HG03196 (cell line): ENCODE measurements at regions not wholly inside any gene's neighbourhood (a gene's known extent, or its start where the extent isn't known, plus 50 kb on each side); places are given as distances from the start of the nearest gene placed in this dataset.
"Not testable (repeated sequence)": the region's sequence is repeated elsewhere in the genome, so short reads cannot be mapped to it uniquely, and the experiment has no call there.

Experiments used
- ATAC-seq: cut with Tn5 transposase; IDR thresholded peaks from one replicate; pipeline ENCODE4 v1.9.1; 2021; ENCODE audit not compliant: unreplicated experiment

DNA sequence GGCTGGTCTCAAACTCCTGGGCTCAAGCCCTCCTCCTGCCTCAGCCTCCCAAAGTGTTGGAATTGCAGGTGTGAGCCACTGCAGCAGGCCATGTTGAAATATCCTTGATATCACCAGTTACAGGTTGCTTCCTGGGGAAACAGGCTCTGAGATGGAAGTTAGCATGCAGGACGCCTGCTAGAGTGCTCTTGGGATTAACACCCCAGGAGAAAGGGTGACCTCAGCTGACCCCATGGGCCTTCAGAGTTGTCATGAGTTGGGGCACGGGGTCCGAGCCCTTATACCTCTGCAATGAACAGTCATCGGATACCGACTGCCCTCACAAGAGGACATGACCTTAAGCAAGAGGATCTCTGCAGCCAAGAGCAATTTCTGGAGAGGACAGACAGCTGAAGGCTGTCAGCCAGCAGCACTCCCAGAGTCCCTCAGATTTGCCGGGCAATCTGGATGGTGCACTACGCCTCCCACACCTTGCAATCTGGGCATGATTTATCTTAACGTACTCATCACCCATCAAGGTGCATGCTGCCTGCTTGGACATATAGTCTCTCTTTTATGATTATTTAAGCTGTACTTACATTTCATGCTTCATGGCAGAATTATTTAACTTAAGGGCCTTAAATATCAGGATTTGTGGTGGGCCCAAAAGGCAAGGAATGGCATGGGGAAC is 134.6 kb downstream of the ADSS2 start:
- ATAC-seq: no peak

DNA sequence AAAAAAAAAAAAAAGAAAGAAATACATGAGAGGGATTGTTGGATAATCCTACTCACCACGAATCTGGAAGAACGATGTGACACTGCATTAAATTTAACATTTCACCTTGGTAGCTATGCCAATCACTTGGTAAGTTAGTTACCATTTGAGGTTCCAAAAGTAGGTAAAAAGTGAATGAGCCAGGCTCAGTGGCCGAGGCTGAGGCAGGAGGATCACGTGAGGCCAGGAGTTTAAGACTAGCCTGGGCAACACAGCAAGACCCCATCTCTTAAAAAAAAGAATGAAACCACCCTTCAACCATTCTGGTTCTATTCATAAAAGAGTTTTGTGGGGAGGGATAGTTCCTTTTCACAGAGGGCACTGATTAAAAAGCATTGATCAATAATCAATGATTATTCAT is 133.6 kb downstream of the ADSS2 start:
- ATAC-seq: no peak

DNA sequence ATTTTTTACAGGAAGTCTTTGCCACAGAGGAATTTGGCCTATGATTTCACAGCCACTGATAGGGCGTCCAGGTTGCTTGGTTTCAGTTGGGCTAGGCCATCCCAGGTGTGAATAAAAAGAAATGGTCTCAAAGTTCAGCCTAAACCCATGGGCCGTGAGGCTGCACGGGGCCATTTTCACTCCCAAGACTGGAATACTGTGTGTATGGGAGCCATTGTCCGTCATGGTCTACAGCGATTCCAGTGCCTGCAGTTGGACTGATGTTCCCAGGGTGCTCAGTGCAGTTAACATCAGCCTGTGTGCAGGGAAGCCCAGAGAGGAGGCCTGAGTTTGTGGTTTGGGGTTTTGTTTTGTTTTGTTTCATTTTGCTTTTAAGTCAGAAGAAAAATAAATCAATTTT is 133.2 kb downstream of the ADSS2 start:
- ATAC-seq: no peak

DNA sequence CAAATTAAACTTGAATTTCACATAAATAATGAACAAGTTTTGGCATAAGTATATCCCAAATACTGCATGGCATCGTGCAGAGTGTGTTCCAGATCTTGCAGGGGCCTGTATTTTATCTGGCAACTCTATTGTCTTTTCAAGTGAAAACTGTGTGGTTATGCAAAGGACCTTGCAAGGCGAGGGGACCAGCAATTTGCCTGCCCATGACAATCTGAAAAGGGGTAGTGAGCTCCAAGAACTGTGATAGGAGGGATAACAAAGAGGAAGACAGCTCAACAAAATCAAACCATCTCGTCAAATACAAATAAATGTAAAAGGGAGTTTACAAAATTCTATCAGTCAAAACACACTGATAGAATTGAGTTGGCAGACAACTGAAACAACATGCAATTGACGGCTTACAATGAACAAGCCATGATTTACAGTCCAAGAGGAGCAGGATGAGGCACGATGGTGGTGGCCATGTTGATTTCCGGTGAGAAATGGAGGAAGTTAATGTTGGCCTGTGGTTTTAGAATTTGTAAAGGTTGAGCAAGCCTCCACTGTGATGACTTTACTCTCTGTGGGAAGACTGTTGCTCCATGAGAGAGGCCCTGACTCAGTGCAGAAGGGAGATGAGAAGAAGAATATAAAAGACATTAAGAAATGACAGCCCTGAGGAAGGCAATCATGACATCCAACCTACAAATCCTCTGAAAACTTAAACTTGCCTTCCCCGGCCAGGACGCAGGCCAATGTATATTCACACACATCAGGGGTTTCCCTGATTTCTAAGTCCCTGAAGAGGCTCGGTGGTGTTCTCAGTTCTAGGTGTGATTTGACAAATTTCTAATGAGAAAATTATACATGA is 132.2 kb downstream of the ADSS2 start:
- ATAC-seq: peak; percentile 73

DNA sequence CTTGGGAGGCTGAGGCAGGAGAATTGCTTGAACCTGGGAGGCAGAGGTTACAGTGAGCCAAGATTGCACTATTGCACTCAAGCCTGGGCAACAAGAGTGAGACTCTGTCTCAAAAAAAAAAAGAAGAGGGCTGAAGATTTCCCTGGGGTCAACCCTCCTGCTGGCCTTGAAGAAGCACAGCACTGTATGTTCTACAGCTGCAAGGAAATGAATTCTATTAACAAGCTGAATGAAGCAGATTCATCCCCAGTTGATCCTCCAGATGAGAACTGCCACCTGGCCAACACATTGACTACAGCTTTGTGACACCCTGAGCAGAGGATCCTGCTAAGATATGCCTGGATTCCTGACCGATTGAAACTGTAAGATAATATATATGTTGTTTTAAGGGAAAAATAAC is 129.5 kb downstream of the ADSS2 start:
- ATAC-seq: no peak

DNA sequence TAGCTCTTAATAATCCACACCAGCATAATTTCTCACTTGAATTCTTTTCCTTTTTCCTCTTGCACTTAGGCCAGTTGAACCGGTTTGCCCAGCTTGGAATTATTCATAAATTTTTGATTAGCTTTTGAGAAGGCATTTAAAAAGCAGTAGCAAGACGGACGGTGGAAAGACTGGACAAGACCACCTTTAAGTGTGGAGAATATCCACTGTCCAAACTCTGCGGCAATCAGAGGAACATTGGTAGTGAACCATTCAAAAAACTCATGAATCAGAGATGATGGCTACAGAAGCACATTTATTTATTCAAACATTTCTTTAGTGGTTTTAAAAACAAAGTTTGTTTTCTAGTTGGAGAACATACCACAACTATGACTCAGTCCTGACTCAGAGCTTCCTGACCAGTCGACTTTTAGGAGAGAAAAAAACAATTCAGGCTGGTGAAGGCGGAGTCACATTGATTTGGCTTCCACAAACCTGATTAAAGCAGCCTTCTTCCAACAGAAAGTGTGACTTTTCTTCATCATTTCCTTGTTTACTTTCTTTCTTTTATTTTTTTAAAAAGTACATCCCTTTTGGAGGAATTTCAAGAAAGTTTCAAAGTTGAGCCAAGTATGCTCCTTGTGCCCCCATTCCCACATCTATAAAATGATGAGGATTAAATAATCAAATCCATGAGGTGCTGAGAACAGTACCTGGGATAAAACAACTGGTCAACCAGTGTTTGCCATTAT is 128.8 kb downstream of the ADSS2 start:
- ATAC-seq: no peak

DNA sequence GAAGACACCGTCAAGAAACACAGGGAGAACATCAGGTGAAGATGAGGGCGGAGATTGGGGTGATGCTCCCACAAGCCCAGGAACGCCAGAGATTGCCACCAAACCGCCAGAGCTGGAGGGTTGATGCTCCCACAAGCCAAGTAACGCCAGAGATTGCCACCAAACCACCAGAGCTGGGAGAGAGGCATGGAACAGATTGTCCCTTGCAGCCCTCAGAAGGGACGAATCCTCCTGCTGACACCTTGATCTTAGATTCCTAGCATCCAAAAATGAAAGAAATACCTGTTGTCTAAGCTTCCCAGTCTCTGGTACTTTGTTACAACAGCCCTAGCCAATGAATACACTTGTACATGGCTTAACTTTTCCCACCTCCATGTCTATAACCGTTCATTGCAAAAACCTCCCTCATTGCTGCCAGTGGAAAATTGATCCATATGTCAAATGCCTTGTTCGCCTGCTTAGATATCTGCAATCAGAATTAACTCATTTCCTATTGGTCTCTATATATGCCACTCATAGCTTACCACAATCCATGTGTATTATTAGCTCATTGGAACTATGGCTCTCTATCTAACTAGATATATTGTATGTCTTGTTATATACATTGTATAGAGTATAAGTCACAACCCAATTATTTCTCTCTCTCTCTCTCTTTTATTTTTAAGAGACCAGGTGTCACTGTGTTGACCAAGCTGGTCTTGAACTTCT is 127.4 kb downstream of the ADSS2 start:
- no peak for ATAC-seq

DNA sequence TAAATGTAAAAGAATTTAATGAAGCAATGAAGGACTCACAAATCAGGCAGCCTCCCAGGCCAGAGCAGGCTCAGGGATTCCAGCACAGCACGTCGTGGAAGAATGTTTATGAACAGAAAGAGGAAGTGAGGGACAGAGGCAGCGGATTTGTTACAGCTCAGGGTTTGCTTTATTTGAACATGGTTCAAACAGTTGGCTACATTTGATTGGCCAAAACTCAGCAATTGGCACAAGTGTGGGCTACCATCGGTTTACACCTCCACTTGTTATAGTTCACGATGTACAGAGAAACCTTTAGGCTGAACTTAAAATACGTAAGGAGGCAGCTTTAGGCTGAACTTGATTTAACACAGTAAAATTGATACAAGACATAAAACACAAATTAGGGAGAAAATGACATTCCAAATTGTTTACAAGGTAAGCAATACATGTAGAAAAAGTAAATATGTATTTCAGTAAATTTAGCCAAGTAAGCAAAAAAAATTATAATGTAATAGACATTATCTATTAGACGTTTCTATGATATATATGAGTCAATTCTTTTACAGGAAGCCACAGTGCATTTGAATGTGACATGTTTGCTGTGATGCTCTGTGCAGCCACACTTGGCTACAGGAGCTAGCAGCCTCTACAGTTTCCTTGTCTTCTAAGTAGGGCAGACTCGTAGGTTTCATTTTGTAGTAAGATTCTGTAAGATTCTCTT is 126.5 kb downstream of the ADSS2 start:
- peak; percentile 59 for ATAC-seq

DNA sequence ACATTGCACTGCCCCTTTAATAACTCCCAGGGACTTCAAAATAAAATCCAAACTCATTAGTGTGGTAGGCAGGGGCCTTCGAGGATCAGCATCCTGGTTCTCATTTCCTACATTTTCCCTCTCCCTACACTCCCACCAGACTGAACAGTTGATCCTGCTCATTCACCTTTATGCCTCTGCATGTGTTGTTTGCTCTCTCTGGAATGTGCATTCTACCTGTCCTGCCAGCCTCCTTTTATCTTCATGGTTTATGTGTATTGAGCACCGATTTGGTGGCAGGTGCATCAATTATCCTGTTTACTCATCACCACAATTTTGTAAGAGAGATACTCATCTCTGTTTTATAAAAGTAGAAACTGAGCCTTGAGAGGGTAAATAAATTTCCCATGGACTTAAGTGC is 125.0 kb downstream of the ADSS2 start:
- no peak for ATAC-seq

DNA sequence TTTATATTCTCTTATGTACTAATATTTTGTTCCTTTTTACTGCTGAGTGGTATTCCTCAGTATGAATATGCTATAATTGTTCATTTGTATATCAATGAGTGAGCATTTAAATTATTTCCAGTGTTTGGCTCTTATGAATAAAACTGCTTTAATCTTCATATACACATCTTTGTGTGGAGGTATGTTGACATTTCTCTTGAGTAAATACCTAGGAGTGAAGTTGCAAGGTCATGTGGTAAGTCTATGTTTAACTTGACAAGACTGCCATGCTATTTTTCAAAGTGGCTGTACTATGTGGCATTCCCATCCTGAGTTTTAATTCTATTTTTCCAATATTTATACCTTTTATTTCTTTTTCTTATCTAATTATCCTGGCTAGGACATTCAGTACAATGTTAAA is 124.2 kb downstream of the ADSS2 start:
- no peak for ATAC-seq

DNA sequence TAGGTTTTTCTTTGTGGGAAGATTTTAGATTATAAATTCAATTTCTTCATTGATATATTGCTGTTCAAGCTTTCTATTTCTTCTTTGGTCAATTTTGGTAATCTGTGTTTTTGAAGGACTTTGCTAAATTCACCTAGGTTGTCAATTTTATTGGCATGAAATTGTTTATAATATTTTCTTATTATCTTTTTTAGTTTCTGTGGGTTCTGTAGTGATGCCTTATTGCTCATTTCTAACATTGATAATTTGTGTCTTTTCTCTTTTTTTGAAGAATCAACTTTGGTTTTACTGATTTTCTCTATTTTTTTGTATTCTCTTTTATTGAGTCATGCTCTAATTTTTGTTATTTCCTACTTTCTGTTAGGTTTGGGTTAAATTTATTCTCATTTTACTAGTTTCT is 123.2 kb downstream of the ADSS2 start:
- ATAC-seq: no peak

DNA sequence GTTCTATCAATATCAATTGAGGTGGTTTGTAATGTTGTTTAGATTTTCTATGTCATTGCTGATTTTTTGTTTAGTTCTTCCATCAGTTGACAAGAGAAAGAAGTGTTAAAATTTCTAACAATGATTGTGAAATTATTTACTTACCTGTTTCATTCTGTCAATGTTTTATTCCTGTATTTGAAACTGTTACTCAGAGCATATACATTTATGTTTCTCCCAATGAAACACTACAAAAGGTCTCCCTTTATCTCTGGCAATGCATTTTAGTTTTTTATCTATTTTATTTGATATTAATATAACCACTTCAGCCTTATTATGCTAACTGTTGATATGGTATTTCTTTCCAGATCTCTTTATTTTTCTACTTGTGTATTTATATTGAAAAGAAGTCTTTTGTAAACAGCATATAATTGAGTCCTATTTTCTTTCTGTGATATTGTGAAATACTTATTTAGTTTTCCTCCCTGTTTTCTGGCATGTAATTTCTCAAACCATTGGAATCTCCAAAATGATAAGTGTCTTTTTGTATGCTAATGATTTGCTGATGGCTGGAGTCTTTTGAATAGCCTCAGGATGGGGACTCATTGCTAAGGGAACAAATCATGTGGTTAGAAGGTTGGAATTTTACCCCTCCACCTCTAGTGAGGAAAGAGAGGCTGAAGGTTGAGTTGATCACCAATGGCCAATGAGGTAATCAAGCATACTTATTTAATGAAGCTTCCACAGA is 122.0 kb downstream of the ADSS2 start:
- no peak for ATAC-seq

DNA sequence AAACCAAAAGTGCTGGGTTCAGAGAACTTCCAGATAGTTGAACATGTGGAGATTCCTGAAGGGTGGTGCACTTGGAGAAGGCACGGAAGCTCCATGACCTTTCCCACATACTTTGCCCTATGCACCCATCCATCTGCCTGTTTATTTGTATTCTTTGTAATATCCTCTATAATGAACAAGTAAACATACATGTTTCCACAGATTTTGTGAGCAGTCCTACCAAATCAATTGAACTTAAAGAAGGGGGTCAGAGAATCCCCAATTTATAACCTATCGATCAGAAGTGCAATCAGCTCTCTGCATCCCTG is 121.4 kb downstream of the ADSS2 start:
- ATAC-seq: no peak

DNA sequence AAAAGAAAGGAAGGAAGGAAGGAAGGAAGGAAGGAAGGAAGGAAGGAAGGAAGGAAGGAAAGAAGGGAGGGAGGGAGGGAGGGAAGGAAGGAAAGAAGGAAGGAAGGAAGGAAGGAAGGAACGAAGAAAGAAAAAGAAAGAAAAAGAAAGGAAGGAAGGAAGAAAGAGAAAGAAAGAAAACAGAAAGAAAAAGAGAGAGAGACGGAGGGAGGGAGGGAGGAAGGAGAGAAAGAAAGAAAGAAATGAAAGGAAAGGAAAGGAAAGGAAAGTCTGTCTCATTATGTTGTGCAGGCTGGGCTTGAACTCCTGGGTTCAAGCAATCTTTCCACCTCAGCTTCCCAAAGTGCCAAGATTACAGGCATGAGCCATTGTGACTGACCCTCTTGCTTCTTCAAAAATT is 118.9 kb downstream of the ADSS2 start:
- not testable (repeated sequence) for ATAC-seq

DNA sequence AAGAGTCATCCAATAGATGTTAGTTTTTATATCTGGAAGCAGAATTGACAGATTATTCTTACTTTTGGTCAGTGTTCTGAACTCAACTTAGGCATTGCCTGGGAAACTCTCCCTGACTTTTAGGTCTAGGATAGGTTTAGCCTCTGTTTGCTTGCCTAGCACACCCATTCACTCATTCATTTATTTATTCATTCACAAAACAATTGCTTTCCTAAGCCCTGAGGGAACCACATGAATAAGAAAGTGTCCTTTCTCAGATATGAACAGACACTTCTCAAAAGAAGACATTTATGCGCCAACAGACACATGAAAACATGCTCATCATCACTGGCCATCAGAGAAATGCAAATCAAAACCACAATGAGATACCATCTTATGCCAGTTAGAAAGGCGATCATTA is 117.4 kb downstream of the ADSS2 start:
- ATAC-seq: not testable (repeated sequence)

DNA sequence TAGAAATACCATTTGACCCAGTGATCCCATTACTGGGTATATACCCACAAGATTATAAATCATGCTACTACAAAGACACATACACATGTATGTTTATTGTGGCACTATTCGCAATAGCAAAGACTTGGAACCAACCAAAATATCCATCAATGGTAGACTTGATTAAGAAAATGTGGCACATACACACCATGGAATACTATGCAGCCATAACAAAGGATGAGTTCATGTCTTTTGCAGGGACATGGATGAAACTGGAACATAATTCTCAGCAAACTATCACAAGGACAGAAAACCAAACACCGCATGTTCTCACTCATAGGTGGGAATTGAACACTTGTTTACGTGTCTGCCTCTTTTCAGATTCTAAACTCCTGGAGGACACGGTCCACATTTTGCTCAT is 116.9 kb downstream of the ADSS2 start:
- ATAC-seq: not testable (repeated sequence)

DNA sequence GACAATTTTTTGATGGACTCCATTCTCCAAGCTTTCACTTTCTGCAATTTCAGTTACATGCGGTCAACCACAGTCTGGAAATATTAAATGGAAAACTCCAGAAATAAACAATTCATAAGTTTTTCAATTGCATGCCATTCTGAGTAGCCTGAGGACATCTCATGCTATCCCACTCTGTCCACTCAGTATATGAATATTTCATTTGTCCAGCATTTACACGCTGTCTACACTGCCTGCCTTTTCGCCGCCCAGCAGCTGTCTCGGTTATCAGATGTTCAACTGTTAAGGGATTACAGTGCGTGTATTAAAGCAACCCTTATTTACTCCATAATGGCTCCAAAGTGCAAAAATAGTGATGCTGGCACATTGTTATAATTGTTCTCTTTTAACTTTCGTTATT is 116.3 kb downstream of the ADSS2 start:
- no peak for ATAC-seq

DNA sequence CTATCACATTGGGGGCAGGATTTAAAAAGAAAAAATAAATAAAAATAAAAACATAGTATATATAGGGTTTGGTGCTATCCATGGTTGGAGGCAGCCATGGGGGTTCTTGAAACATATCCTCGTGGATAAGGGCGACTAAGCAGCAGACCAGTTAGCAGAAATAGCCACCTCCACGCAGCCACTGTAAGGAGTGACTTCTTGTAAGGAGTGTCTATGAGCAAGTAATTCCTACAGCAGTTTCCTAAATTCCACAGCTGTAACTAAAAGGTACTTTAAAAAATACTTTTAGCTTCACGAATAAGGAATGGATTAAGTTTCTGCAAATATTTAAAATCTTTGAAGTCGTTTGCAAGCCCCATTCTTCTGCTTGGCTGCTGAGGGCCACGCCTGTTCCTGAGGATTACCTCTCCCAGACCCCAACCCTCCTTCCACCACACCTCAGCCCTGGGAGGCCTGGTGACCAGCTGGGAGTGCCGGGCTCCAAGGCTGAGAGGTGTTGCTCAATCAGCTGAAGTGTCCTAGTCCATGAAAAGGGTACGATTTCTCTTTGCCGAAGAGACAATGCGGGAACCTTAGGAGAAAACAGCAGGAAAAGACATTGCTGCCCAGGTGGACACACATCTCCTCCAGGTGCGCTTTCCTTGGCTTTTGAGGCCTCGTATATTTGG is 115.3 kb downstream of the ADSS2 start:
- ATAC-seq: no peak

DNA sequence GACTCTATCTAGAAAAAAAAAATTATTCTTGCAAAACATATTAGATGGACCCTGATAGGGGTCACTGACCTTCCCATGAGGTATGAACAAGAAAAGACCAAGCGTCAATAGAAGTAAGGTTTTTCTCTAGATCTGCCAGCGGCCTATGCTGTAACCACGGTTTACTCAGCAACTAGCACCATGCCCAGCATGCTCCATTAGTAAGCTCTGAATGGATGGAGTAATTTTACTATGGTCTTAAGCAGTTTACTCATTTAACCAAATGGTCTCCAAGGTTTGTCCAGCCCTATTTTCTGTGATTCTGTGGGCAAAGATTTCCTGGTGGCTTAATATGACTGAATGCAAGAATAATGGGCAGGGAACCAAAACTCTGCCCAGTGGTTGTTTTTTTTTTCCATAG is 113.9 kb downstream of the ADSS2 start:
- no peak for ATAC-seq
